Activated CD4-positive, alpha-beta T cell treated with anti-CD3 and anti-CD28 coated beads for 36 hours (primary cell): ENCODE measurements at regions not wholly inside any gene's neighbourhood (a gene's known extent, or its start where the extent isn't known, plus 50 kb on each side); places are given as distances from the start of the nearest gene placed in this dataset.

ENCODE experiments used
- ATAC-seq: fragments of 200-7000 bp; cut with Tn5 transposase; one replicate; pipeline ENCODE4 v1.10.0; 2021; ENCODE audit warnings: mild to moderate bottlenecking, moderate library complexity
- CTCF ChIA-PET: fragments of 350-600 bp; sonication (Branson Sonifier 250); formaldehyde crosslinking; loops from one replicate; lab custom pipeline; 2021; ENCODE audit warnings: antibody characterized with exemption; lab: Charles Lee
- POLR2A ChIA-PET: fragments of 350-600 bp; sonication (Branson Sonifier 250); formaldehyde crosslinking; loops from one replicate; lab custom pipeline; 2021; ENCODE audit warnings: antibody characterized with exemption, inconsistent platforms; lab: Charles Lee
- DNase-seq: peaks from one replicate; pipeline ENCODE4 v3.0.0-alpha.2; 2020
- H3K27ac Mint-ChIP-seq: one replicate; pipeline ENCODE4 v1.8.0; 2021; ENCODE audit warnings: mixed read lengths
- H3K27me3 Mint-ChIP-seq: one replicate; pipeline ENCODE4 v1.8.0; 2021; ENCODE audit warnings: mixed read lengths
- H3K36me3 Mint-ChIP-seq: one replicate; pipeline ENCODE4 v1.8.0; 2021; ENCODE audit warnings: low read depth, mixed read lengths
- H3K4me1 Mint-ChIP-seq: one replicate; pipeline ENCODE4 v1.8.0; 2021; ENCODE audit warnings: mixed read lengths
- H3K4me3 Mint-ChIP-seq: one replicate; pipeline ENCODE4 v1.8.0; 2021; ENCODE audit warnings: mild to moderate bottlenecking, moderate library complexity, mixed read lengths
- H3K9me3 Mint-ChIP-seq: one replicate; pipeline ENCODE4 v1.8.0; 2021; ENCODE audit warnings: low read depth, mixed read lengths
- intact Hi-C, 2 experiments: fragments of 100-400 bp; cut with DNase I in 1 of 2; cut with micrococcal nuclease in 1 of 2; formaldehyde crosslinking; loops; one replicate each; pipeline versions ENCODE4 v1.14.2 to v1.15.1; 2022 to 2024; cut with DNase I, micrococcal nuclease

DNA sequence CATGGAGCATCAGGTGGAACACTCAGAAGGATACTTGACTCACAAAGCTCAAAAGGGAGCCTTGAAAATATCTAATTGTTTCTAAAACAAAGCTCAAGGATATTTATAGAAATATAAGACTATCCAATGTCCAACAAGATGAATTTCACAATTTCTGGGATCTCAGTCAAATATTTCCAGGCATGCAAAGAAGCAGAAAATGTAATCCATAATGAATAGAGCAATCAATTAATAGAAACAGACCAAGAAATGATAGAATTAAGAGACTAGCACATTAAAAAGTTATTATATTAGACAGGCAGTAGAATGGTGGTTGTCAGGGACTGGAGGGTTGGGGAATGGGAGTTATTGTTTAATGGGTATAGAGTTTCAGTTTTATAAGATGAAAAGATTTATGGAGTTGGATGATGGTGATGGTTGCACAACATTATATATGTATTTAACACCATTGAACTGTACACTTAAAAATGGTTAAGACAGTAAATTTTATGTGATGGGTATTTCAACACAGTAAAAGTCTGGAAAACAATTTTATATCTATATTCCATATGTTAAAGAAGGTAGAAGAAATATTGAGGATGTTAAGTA is 189.9 kb upstream of the PIEZO2 start:
- H3K27me3 Mint-ChIP-seq: no peaks in the 10 kb centered on the region
- H3K27ac Mint-ChIP-seq: no peak overlapping the region
- no peaks in the 10 kb centered on the region for H3K4me1 Mint-ChIP-seq
- POLR2A ChIA-PET: no interaction called here
- no peak for DNase-seq
- peaks cover 7% of the 10 kb centered on the region for H3K9me3 Mint-ChIP-seq
- no peak overlapping the region for H3K4me3 Mint-ChIP-seq
- intact Hi-C loops: no loop called here
- no peak for ATAC-seq
- CTCF ChIA-PET: no interaction called here
- no peaks in the 10 kb centered on the region for H3K36me3 Mint-ChIP-seq

DNA sequence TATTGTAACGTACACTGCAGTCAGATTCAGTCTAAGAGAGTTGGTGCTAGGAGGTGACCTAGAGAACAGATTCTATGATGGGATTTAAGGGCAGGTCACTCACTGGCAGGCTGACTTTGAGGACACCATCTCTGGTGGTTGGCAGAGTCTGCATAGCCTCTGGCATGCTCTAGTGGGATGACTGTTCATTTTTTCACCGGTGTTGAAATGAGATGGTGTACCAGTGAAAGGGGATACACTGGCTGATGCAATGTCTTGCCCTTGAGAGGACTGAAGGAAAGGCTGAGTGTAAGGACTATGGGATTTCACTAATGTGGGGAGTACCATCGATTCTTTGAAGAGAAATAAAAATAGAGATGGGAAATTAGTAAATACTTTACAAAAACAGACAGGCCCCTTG is 186.9 kb upstream of the PIEZO2 start:
- H3K27me3 Mint-ChIP-seq: no peaks in the 10 kb centered on the region
- ATAC-seq: no peak
- no peaks in the 10 kb centered on the region for H3K4me1 Mint-ChIP-seq
- no peak overlapping the region for H3K27ac Mint-ChIP-seq
- no peaks in the 10 kb centered on the region for H3K36me3 Mint-ChIP-seq
- CTCF ChIA-PET: no interaction called here
- intact Hi-C loops: no loop called here
- H3K4me3 Mint-ChIP-seq: no peak overlapping the region
- POLR2A ChIA-PET: no interaction called here
- no peak for DNase-seq
- no peaks in the 10 kb centered on the region for H3K9me3 Mint-ChIP-seq

DNA sequence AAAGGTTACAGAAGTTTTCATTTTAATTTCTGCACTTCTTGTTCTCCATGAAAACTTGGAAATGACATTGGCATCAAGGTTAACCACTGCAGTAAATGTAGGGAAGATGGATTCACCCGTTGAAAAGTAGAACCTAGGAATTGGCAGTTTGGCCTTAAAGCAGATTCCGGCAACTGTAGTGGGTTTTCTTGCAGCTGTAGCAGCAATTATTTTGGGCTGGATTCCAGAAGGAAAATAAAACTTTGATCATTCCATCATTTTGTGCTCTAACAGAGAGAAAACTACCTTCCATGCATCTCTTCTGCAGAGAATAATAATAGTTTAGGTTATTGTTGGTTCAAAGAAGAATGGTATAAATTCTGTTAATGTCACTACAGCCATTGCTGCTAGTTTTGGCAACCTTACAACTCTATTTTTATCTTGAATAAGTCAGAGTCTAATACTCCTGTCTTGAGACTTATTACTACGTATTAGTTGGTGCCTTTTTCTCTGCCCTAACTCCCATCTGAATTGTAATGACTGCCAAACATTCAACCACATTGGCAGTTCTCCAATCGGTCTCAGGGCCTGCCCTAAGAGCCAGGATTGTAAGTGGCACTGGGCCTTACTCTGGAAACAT is 178.1 kb upstream of the PIEZO2 start:
- DNase-seq (no peak), ATAC-seq (no peak)
- no peak overlapping the region for H3K27ac Mint-ChIP-seq
- intact Hi-C loops: no loop called here
- H3K9me3 Mint-ChIP-seq: no peaks in the 10 kb centered on the region
- POLR2A ChIA-PET: no interaction called here
- H3K4me1 Mint-ChIP-seq: peaks cover 4% of the 10 kb centered on the region
- H3K4me3 Mint-ChIP-seq: no peak overlapping the region
- CTCF ChIA-PET: no interaction called here
- peaks cover 3% of the 10 kb centered on the region for H3K27me3 Mint-ChIP-seq
- H3K36me3 Mint-ChIP-seq: no peaks in the 10 kb centered on the region

DNA sequence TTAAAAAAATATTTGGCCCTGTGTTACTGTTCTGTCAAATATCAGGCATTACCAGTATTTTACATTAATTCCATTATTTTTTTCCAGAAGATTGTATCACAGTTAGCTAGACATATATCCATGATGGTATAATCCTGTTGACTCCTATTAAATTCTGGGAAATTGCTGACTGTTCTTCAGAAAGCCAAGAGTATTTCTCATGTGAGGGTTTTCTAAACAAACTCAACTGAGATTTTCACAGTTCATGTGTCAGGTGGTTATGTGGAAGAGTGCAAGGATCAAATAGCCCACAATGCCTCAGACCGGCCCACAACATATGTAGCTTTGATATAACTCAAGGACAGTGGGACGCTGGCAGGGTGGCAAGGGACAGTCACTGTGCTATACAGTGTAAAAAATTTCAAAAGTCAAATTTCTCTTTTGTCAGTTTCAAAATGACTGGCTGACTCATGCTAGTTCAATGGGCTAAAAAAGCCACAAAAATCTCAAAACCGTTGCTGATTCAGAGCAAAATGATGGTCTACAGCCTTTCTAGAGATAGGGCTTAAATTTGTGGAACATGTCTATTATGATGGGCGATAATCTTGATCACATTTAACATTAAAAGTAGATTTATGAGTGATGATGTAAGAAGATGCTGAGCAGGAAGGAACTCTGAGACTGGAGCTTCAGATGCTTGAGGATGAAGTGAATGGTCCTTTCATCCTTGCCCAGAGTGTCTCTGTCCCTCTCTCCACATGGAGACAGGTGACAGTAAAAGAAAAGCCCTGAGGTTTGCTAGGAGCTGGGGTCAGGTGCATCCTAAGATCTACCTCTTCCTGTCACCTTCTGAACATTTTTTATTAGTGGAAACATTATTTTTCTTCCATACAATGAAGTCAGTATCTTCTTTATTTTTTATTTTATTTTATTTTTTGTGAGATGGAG is 175.8 kb upstream of the PIEZO2 start:
- H3K4me3 Mint-ChIP-seq: no peak overlapping the region
- ATAC-seq (peak; percentile 85), DNase-seq (peak; percentile 30)
- ChIA-PET POLR2A (no interaction called here), CTCF (interaction anchor here (1.6 kb wide), 1 partner anchor 194 kb away, joined by 3 read pairs; no protein-coding TSS in a partner anchor)
- no peaks in the 10 kb centered on the region for H3K9me3 Mint-ChIP-seq
- no peak overlapping the region for H3K27ac Mint-ChIP-seq
- no peaks in the 10 kb centered on the region for H3K36me3 Mint-ChIP-seq
- H3K4me1 Mint-ChIP-seq: peaks cover 4% of the 10 kb centered on the region
- H3K27me3 Mint-ChIP-seq: peaks cover 9% of the 10 kb centered on the region
- intact Hi-C loops: no loop called here

DNA sequence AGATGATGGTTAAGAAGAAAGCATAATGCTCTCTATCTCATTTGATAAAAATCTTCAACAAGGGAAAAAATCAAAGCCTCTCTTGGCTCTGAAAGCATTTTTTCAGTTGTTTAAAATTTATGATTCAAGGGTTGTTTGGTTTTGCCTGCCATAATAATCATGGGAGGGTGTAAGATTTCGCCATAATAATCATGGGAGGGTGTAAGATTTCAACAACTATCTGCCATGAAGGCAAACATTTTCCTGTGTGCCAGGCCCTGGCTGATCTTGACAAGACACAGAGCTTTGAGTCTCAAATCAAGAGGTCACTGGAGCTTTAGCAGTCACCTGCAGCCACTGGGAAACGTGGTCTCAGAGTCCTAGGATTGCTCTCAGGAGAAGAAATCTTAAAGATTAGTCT is 175.1 kb upstream of the PIEZO2 start:
- CTCF ChIA-PET: interaction anchor here (1.6 kb wide), 1 partner anchor 195 kb away, joined by 3 read pairs; no protein-coding TSS in a partner anchor
- ATAC-seq (no peak), DNase-seq (no peak)
- Mint-ChIP-seq H3K36me3 (no peaks in the 10 kb centered on the region), H3K4me1 (peaks cover 4% of the 10 kb centered on the region), H3K9me3 (no peaks in the 10 kb centered on the region), H3K27ac (no peak overlapping the region), H3K27me3 (peaks cover 9% of the 10 kb centered on the region), H3K4me3 (no peak overlapping the region)
- intact Hi-C loops: no loop called here
- POLR2A ChIA-PET: no interaction called here

DNA sequence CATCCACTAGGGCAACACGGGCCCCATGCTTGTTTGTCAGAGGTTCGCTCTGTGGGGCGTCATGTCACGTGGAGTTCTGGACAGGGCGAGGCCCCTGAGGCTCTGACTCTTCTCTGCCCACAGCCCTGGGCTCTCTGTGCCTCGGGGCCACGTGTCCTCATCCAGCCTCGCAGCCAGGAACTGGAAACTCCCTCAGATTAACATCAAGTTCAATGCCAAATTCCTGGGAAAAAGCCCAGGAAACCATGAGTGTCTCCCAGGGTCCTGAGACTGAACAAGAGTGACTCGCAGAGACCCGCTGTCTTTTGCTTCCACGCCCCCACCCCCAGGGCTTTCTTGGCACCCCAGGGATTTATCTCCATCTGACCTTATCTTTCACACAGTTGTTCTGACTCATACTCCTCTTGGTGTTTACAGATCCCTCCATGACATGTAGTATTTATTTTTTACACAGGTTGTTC is 174.0 kb upstream of the PIEZO2 start:
- Mint-ChIP-seq H3K9me3 (no peaks in the 10 kb centered on the region), H3K4me3 (no peak overlapping the region), H3K27me3 (peaks cover 13% of the 10 kb centered on the region), H3K4me1 (peaks cover 4% of the 10 kb centered on the region), H3K36me3 (no peaks in the 10 kb centered on the region), H3K27ac (no peak overlapping the region)
- intact Hi-C loops: no loop called here
- ATAC-seq (no peak), DNase-seq (no peak)
- CTCF ChIA-PET: interaction anchor here (0.6 kb wide), 1 partner anchor 1459 kb away, joined by 3 read pairs; no protein-coding TSS in a partner anchor
- POLR2A ChIA-PET: no interaction called here

DNA sequence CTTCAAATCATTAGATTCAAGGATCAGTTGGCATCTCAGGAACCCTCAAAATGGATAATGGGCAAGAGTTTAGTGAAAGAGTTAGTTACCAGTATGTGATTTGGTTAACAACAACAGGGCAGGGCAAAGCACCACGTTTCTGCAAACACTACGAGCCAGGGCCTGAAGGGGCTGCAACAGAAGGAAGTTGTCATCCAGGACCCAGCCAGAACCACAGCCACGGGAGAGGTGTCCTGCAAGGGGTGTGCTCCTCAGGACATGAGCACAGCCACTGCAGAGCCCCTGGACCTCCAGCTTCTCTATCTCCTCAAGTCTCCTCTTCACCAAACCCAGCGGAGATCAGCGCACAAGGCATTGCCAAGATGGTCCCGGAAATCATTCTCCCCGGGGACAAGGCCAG is 173.3 kb upstream of the PIEZO2 start:
- intact Hi-C loops: no loop called here

DNA sequence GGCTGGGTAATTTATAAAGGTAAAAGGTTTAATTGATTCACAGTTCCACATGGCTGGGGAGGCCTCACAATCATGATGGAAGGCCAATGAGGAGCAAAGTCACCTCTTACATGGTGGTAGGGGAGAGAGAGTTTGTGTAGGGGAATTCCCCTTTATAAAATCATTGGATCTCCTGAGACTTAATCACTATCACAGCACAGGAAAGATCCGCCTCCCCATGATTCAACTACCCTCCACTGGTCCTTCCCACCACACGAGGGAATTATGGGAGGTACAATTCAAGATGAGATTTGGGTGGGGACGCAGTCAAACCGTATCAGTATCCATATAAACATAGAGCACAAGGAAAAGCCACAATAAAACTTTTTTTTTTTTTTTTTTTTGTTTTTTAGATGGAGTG is 172.6 kb upstream of the PIEZO2 start:
- Mint-ChIP-seq H3K27me3 (peaks cover 14% of the 10 kb centered on the region), H3K9me3 (no peaks in the 10 kb centered on the region), H3K4me3 (no peak overlapping the region), H3K27ac (no peak overlapping the region), H3K36me3 (no peaks in the 10 kb centered on the region), H3K4me1 (peaks cover 4% of the 10 kb centered on the region)
- ATAC-seq (no peak), DNase-seq (no peak)
- POLR2A ChIA-PET: no interaction called here
- CTCF ChIA-PET: interaction anchor here (0.9 kb wide), 1 partner anchor 11 kb away, joined by 4 read pairs; no protein-coding TSS in a partner anchor
- intact Hi-C loops: no loop called here

More for the DNA sequence above, 173.3 kb upstream of the PIEZO2 start:
- Mint-ChIP-seq H3K4me1 (peaks cover 4% of the 10 kb centered on the region), H3K4me3 (no peak overlapping the region), H3K27me3 (peaks cover 13% of the 10 kb centered on the region), H3K9me3 (no peaks in the 10 kb centered on the region), H3K36me3 (no peaks in the 10 kb centered on the region), H3K27ac (no peak overlapping the region)
- ATAC-seq (no peak), DNase-seq (no peak)
- ChIA-PET POLR2A (no interaction called here), CTCF (interaction anchor here (0.6 kb wide), 1 partner anchor 1458 kb away, joined by 3 read pairs; no protein-coding TSS in a partner anchor)

DNA sequence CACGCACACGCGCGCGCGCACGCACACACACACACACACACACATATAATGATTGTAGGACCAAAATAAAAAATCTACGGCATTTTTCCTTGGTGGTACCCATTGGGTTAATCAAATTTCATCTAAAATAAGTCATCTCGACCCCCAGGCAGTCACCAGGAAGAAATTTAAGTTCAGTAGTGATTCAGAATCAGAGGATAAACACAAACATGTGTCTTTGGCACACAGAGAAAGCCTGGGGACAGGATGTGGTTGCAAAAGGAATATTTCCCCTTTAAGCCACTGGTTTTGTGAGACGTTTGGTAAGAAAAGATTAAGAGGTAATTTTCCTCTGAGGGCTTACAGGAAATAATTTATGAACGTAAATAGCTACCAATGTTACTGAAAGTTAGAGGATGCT is 171.6 kb upstream of the PIEZO2 start:
- Mint-ChIP-seq H3K9me3 (no peaks in the 10 kb centered on the region), H3K27ac (no peak overlapping the region), H3K4me1 (peaks cover 4% of the 10 kb centered on the region), H3K36me3 (no peaks in the 10 kb centered on the region), H3K27me3 (peaks cover 11% of the 10 kb centered on the region), H3K4me3 (no peak overlapping the region)
- POLR2A ChIA-PET: no interaction called here
- no peak for DNase-seq
- CTCF ChIA-PET: interaction anchor here (0.5 to 1.0 kb wide), 3 partner anchors 9 to 1088 kb away, joined by 3 to 4 read pairs (median 3); no protein-coding TSS in a partner anchor
- ATAC-seq: no peak
- intact Hi-C loops: no loop called here

DNA sequence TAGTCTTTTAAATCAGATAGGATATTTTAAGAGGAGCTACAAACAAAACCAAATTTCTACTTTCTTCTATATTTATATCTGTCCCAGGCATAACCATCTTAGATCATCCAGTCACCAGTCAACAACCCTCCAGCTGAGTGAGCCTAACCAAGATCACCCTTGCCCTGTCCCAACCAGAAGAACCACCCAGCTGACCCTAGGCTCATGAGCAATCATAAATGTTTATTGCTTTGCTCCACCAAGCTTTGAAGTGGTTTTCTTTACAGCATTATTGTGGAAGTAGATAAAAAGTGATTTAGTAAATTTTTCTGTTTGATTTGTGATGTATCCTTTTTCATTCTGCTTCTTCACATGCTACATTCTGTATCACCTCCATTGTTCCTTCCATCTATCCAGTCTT is 167.2 kb upstream of the PIEZO2 start:
- Mint-ChIP-seq H3K4me1 (no peaks in the 10 kb centered on the region), H3K36me3 (no peaks in the 10 kb centered on the region), H3K4me3 (no peak overlapping the region), H3K27me3 (peaks cover 8% of the 10 kb centered on the region), H3K27ac (no peak overlapping the region), H3K9me3 (no peaks in the 10 kb centered on the region)
- no peak for DNase-seq
- ATAC-seq: no peak
- intact Hi-C loops: no loop called here
- POLR2A ChIA-PET: no interaction called here
- CTCF ChIA-PET: no interaction called here

DNA sequence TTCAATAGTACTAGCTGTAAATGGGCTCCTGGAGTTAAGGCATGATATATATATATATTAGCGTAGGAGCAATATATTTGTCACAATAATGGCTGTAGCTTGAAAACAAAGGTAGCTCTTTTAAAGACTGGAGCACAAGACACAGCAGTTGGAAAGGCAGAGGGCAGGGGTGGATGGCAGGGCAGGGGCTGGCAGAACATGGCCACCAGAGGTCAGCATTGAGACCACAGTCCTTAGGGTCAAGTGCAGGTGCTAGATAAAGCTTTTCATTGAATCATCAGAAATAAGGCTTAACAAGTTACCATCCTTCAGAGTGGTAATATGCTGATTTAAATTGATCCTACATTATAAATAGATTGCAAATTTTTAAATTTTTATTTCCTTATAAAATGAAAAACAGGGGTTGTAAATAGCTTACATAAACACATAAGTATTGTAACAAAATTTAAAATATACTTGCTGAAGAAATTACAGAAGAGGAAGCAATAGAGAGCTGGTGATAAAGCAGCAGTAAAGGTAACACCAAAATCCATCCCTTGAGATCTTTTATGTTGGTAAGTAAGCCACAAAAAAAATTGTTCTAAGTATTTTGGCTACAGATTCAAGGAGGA is 161.2 kb upstream of the PIEZO2 start:
- H3K9me3 Mint-ChIP-seq: no peaks in the 10 kb centered on the region
- no peak overlapping the region for H3K4me3 Mint-ChIP-seq
- DNase-seq: peak; percentile 66
- ATAC-seq: no peak
- ChIA-PET POLR2A (no interaction called here), CTCF (interaction anchor here (0.8 to 1.4 kb wide), 9 partner anchors 8 to 459 kb away, joined by 3 to 14 read pairs (median 3); no protein-coding TSS in a partner anchor)
- peaks cover 4% of the 10 kb centered on the region for H3K4me1 Mint-ChIP-seq
- peaks cover 5% of the 10 kb centered on the region for H3K27me3 Mint-ChIP-seq
- no peak overlapping the region for H3K27ac Mint-ChIP-seq
- intact Hi-C loops: loop anchor here in 1 of 2 experiments (1.0 to 2.0 kb wide), 2 partner anchors 208 to 243 kb away; no protein-coding TSS in a partner anchor
- H3K36me3 Mint-ChIP-seq: no peaks in the 10 kb centered on the region
